NT2/D1 (cell line): ENCODE measurements at regions not wholly inside any gene's neighbourhood (a gene's known extent, or its start where the extent isn't known, plus 50 kb on each side); places are given as distances from the start of the nearest gene placed in this dataset.

Experiments used
- SUZ12 ChIP-seq: IDR thresholded peaks from 2 replicates; pipeline ENCODE4 v1.6.1; 2011; ENCODE audit not compliant: insufficient read length, insufficient read depth; ENCODE audit errors: extremely low read depth
- ZNF274 ChIP-seq: IDR thresholded peaks from 2 replicates; pipeline ENCODE4 v1.6.1; 2011; ENCODE audit warnings: mild to moderate bottlenecking, low read depth, low read length

- no peak for TF ChIP-seq ZNF274
- no peak for TF ChIP-seq SUZ12
Measured at GRCh38 chr20:19130613-19130984, 81.8 kb upstream of the SLC24A3 start.
